DOHH2 (cell line): ENCODE measurements at regions not wholly inside any gene's neighbourhood (a gene's known extent, or its start where the extent isn't known, plus 50 kb on each side); places are given as distances from the start of the nearest gene placed in this dataset.

ENCODE experiments used
- H3F3A ChIP-seq: fragments of 200-600 bp; sonication (generic), shearing (Covaris generic); 2 replicates; pipeline ENCODE4 v1.6.0; 2016; ENCODE audit warnings: antibody characterized with exemption, mild to moderate bottlenecking; ENCODE audit not compliant: control insufficient read depth, insufficient read depth
- H3K27ac ChIP-seq: fragments of 200-600 bp; sonication (generic); 2 replicates; pipeline ENCODE4 v1.5.1; 2014; ENCODE audit warnings: low read depth, mild to moderate bottlenecking, low read length, moderate library complexity
- H3K27me3 ChIP-seq: fragments of 200-600 bp; sonication (generic); 2 replicates; pipeline ENCODE4 v1.6.1; 2014; ENCODE audit warnings: mild to moderate bottlenecking, low read length, mixed read lengths; ENCODE audit not compliant: control insufficient read depth
- H3K36me3 ChIP-seq: fragments of 200-600 bp; sonication (generic); 2 replicates; pipeline ENCODE4 v1.6.1; 2014; ENCODE audit warnings: mild to moderate bottlenecking, low read length, moderate library complexity, mixed read lengths; ENCODE audit not compliant: control insufficient read depth
- H3K4me1 ChIP-seq: fragments of 200-600 bp; sonication (generic); 2 replicates; pipeline ENCODE4 v1.6.1; 2014; ENCODE audit warnings: mild to moderate bottlenecking, low read length, mixed read lengths; ENCODE audit not compliant: control insufficient read depth
- H3K4me2 ChIP-seq: fragments of 200-600 bp; sonication (generic); 2 replicates; pipeline ENCODE4 v1.6.0; 2014; ENCODE audit warnings: mild to moderate bottlenecking, low read length, moderate library complexity
- H3K4me3 ChIP-seq: fragments of 200-600 bp; sonication (generic); 2 replicates; pipeline ENCODE4 v1.5.1; 2014; ENCODE audit warnings: mild to moderate bottlenecking, low read length, mixed read lengths
- H3K79me2 ChIP-seq: fragments of 200-600 bp; sonication (generic); 2 replicates; pipeline ENCODE4 v1.6.1; 2014; ENCODE audit warnings: mild to moderate bottlenecking, low read length, mixed read lengths; ENCODE audit not compliant: control insufficient read depth
- H3K9me2 ChIP-seq: fragments of 200-600 bp; sonication (generic); replicated peaks from 2 replicates; pipeline ENCODE4 v1.6.1; 2014; ENCODE audit warnings: mild to moderate bottlenecking, low read length, mixed read lengths; ENCODE audit not compliant: control insufficient read depth
- H3K9me3 ChIP-seq: fragments of 200-600 bp; sonication (generic); 2 replicates; pipeline ENCODE4 v1.6.1; 2014; ENCODE audit warnings: antibody characterized with exemption, low read length, mixed read lengths; ENCODE audit not compliant: control insufficient read depth, insufficient read depth
- H4K20me1 ChIP-seq: fragments of 200-600 bp; sonication (generic); 2 replicates; pipeline ENCODE4 v1.6.0; 2014; ENCODE audit warnings: low read depth, mild to moderate bottlenecking, antibody characterized with exemption, low read length, moderate library complexity; ENCODE audit not compliant: control insufficient read depth, insufficient read depth
- EZH2phosphoT487 ChIP-seq: fragments of 200-600 bp; sonication (generic); IDR thresholded peaks from 2 replicates; pipeline ENCODE4 v1.6.1; 2017; ENCODE audit warnings: borderline replicate concordance, mild to moderate bottlenecking, antibody characterized with exemption, low read length, moderate library complexity, mixed read lengths
- TF ChIP-seq, protein P1 (sequence below): fragments of 200-600 bp; sonication (generic); IDR thresholded peaks from one replicate; pipeline ENCODE4 v1.5.1; 2014; ENCODE audit warnings: antibody characterized with exemption, mild to moderate bottlenecking, low read depth, low read length; ENCODE audit not compliant: poor library complexity, severe bottlenecking

DNA sequence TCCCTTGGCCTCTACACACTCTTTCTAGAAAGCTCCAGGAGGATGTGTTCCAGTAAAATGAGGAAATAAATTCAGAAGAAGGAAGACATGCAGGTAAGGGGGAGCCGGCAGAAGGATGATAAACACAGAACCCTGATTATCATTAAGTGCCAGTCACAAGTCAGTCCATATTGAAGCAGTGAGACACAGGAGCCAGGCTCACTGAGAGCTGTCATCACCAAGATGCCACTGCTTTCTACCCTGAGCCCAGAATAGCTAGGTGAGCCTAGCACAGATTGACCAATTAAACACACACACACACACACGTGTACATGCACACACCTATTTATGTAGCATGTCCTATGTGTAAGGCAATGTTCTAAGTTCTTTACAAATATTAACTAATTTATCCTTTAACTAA, 211.4 kb upstream of the IPO5 start:
- Histone ChIP-seq H4K20me1 (no peaks in the 10 kb centered on the region), H3K27me3 (no peaks in the 10 kb centered on the region), H3K9me3 (no peaks in the 10 kb centered on the region), H3K27ac (no peak overlapping the region), H3K79me2 (no peaks in the 10 kb centered on the region), H3F3A (no peaks in the 10 kb centered on the region), H3K9me2 (no peaks in the 10 kb centered on the region), H3K4me3 (no peak overlapping the region), H3K4me2 (no peak overlapping the region), H3K36me3 (no peaks in the 10 kb centered on the region), H3K4me1 (no peaks in the 10 kb centered on the region)
- no peak for TF ChIP-seq EZH2phosphoT487
- TF ChIP-seq, protein P1, sequence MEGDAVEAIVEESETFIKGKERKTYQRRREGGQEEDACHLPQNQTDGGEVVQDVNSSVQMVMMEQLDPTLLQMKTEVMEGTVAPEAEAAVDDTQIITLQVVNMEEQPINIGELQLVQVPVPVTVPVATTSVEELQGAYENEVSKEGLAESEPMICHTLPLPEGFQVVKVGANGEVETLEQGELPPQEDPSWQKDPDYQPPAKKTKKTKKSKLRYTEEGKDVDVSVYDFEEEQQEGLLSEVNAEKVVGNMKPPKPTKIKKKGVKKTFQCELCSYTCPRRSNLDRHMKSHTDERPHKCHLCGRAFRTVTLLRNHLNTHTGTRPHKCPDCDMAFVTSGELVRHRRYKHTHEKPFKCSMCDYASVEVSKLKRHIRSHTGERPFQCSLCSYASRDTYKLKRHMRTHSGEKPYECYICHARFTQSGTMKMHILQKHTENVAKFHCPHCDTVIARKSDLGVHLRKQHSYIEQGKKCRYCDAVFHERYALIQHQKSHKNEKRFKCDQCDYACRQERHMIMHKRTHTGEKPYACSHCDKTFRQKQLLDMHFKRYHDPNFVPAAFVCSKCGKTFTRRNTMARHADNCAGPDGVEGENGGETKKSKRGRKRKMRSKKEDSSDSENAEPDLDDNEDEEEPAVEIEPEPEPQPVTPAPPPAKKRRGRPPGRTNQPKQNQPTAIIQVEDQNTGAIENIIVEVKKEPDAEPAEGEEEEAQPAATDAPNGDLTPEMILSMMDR: no peak

GRCh38 chr13:97743938-97744337, 209.5 kb upstream of the IPO5 start:
- no peaks in the 10 kb centered on the region for H4K20me1 ChIP-seq
- no peaks in the 10 kb centered on the region for H3K27me3 ChIP-seq
- no peak overlapping the region for H3K4me2 ChIP-seq
- TF ChIP-seq, protein P1: no peak
- TF ChIP-seq EZH2phosphoT487: no peak
- H3F3A ChIP-seq: no peaks in the 10 kb centered on the region
- no peaks in the 10 kb centered on the region for H3K9me3 ChIP-seq
- no peaks in the 10 kb centered on the region for H3K4me1 ChIP-seq
- H3K4me3 ChIP-seq: no peak overlapping the region
- H3K9me2 ChIP-seq: no peaks in the 10 kb centered on the region
- no peaks in the 10 kb centered on the region for H3K79me2 ChIP-seq
- no peak overlapping the region for H3K27ac ChIP-seq
- H3K36me3 ChIP-seq: no peaks in the 10 kb centered on the region

DNA sequence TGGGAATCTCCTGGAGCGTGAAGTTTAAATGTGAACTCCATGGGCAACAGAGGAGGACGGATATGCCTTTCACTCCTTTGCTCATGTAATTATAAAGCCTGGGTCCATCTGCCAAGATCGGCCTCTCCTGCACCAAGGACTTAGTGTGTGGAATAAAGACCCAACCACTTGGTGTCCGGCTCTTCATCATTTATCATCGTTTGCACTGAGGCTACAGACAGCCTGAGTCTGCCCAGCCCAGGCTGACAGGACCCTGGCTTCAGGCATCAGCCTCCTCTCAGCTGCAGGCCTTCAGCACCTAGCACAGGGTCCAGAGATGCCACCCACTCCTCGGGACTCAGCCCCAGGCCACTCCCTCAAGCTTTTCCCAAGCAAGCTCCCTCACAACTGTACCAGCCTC, 206.8 kb upstream of the IPO5 start:
- H3K9me2 ChIP-seq: no peaks in the 10 kb centered on the region
- no peaks in the 10 kb centered on the region for H3K4me1 ChIP-seq
- H3K4me3 ChIP-seq: no peak overlapping the region
- no peaks in the 10 kb centered on the region for H3K9me3 ChIP-seq
- no peaks in the 10 kb centered on the region for H3F3A ChIP-seq
- H3K79me2 ChIP-seq: no peaks in the 10 kb centered on the region
- TF ChIP-seq EZH2phosphoT487: no peak
- TF ChIP-seq, protein P1: no peak
- H3K36me3 ChIP-seq: no peaks in the 10 kb centered on the region
- no peak overlapping the region for H3K4me2 ChIP-seq
- no peak overlapping the region for H3K27ac ChIP-seq
- no peaks in the 10 kb centered on the region for H3K27me3 ChIP-seq
- H4K20me1 ChIP-seq: no peaks in the 10 kb centered on the region

- Histone ChIP-seq H4K20me1 (no peaks in the 10 kb centered on the region), H3K36me3 (no peaks in the 10 kb centered on the region), H3F3A (no peaks in the 10 kb centered on the region), H3K4me3 (no peak overlapping the region), H3K27me3 (no peaks in the 10 kb centered on the region), H3K4me1 (no peaks in the 10 kb centered on the region), H3K9me3 (no peaks in the 10 kb centered on the region), H3K4me2 (no peak overlapping the region), H3K27ac (no peak overlapping the region), H3K9me2 (no peaks in the 10 kb centered on the region; the same call in 1 of the 2 replicates), H3K79me2 (no peaks in the 10 kb centered on the region)
- TF ChIP-seq EZH2phosphoT487: no peak
- TF ChIP-seq, protein P1: no peak
Observed at GRCh38 chr13:97749174-97749573, 204.3 kb upstream of the IPO5 start.
